Pancreas (tissue), 10 donors: ENCODE measurements at regions not wholly inside any gene's neighbourhood (a gene's known extent, or its start where the extent isn't known, plus 50 kb on each side); places are given as distances from the start of the nearest gene placed in this dataset.

Experiments used
- ATAC-seq, 4 donors: fragments of 200-7000 bp; cut with Tn5 transposase; one replicate each; pipeline versions ENCODE4 v1.8.0 to v1.9.1; 2020; ENCODE audit warnings: mild to moderate bottlenecking in 4 of 4, moderate library complexity in 4 of 4
- DNase-seq, 6 donors: peaks; one replicate each; pipeline ENCODE4 v3.0.0-alpha.2; 2020
- FAIRE-seq: peaks from 2 replicates; lab custom pipeline; 2012; peaks lifted over from hg19 to GRCh38; lab: Jason Lieb, UNC
- H3K27ac ChIP-seq, 4 donors: fragments of 200-600 bp; sonication (generic); 1 replicate in 3 of 4; 2 replicates in 1 of 4; pipeline versions ENCODE4 v1.5.0 to v1.8.0; 2020
- H3K27me3 ChIP-seq, 4 donors: fragments of 200-600 bp; one replicate each; pipeline ENCODE4 v1.8.0; 2021
- H3K36me3 ChIP-seq, 3 donors: fragments of 200-600 bp; sonication (generic) in 1 of 3; one replicate each; pipeline versions ENCODE4 v1.5.0 to v1.8.0; 2020 to 2021
- H3K4me1 ChIP-seq, 3 donors: fragments of 200-600 bp; one replicate each; pipeline ENCODE4 v1.8.0; 2021
- H3K4me3 ChIP-seq, 4 donors: fragments of 200-600 bp; sonication (generic) in 2 of 4; one replicate each; pipeline versions ENCODE4 v1.5.0 to v1.8.0; 2020 to 2021
- H3K9me3 ChIP-seq, 4 donors: fragments of 200-600 bp; one replicate each; pipeline ENCODE4 v1.8.0; 2021
- CTCF ChIP-seq, 4 donors: fragments of 200-600 bp; sonication (generic) in 3 of 4; IDR thresholded peaks; one replicate each; pipeline versions ENCODE4 v1.5.0 to v1.8.0; 2021; ENCODE audit warnings: antibody characterized with exemption in 4 of 4
- WGBS, 2 donors: extraction: QIAGEN DNeasy Blood & Tissue Kit; methylation state at CpG; one replicate each; pipeline ENCODE4 v1.1.7; 2013; 5-methylcytosine and 5-hydroxymethylcytosine counted together
- intact Hi-C, 3 donors: fragments of 100-400 bp; cut with DNase I; formaldehyde crosslinking; loops; one replicate each; pipeline versions ENCODE4 v1.11.1 to v1.14.2; 2022
- donor health status: healthy with polysubstance abuse.
- donor health status: DM: no; HTN: no; CAD: no; lungs with moderate emphysema.
- donor health status: DM: no; HTN: no; CAD: no.
- donor health status: control.
- donor health status: control.
- donor health status: Bipolar disorder and iron deficiency.
- donor health status: DM: yes; HTN: yes; CAD: no.
- donor health status: DM: no; HTN: no; CAD: no.
- donor health status: DM: no; HTN: no; CAD: no.
- donor health status: DM: yes; HTN: yes; CAD: no.

- H3K9me3 ChIP-seq: no peaks in the 10 kb centered on the region
- DNase-seq (no peak), ATAC-seq (no peak), FAIRE-seq (no peak)
- H3K27me3 ChIP-seq: no peaks in the 10 kb centered on the region
- TF ChIP-seq CTCF (IDR thresholded peaks at IDR 0.05): no peak
- intact Hi-C loops: no loop called here
- H3K27ac ChIP-seq: no peak overlapping the region
- 24 to 31% methylated on average over 2 of the region's 2 CpGs for WGBS, 2 donors
- no peaks in the 10 kb centered on the region for H3K4me1 ChIP-seq
- no peak overlapping the region for H3K4me3 ChIP-seq
- H3K36me3 ChIP-seq: no peaks in the 10 kb centered on the region
These were observed 332.6 kb upstream of the EPHA7 start for GRCh38 chr6:93751969-93752368.

GRCh38 chr6:93749930-93750329 is 330.6 kb upstream of the EPHA7 start:
- ATAC-seq (no peak), FAIRE-seq (peak; percentile 66), DNase-seq (no peak)
- H3K9me3 ChIP-seq: no peaks in the 10 kb centered on the region
- no peak overlapping the region for H3K27ac ChIP-seq
- WGBS, 2 donors: 53 to 68% methylated on average over 2 of the region's 2 CpGs
- no peaks in the 10 kb centered on the region for H3K4me1 ChIP-seq
- no peak overlapping the region for H3K4me3 ChIP-seq
- H3K36me3 ChIP-seq: no peaks in the 10 kb centered on the region
- H3K27me3 ChIP-seq: no peaks in the 10 kb centered on the region
- no peak for TF ChIP-seq CTCF (IDR thresholded peaks at IDR 0.05)
- intact Hi-C loops: no loop called here

GRCh38 chr6:93749191-93749590 is 329.8 kb upstream of the EPHA7 start:
- no peak for ATAC-seq
- no peak overlapping the region for H3K27ac ChIP-seq
- no peak overlapping the region for H3K4me3 ChIP-seq
- no peak for FAIRE-seq
- TF ChIP-seq CTCF (IDR thresholded peaks at IDR 0.05): no peak
- H3K27me3 ChIP-seq: no peaks in the 10 kb centered on the region
- H3K9me3 ChIP-seq: no peaks in the 10 kb centered on the region
- H3K4me1 ChIP-seq: no peaks in the 10 kb centered on the region
- DNase-seq: no peak
- no peaks in the 10 kb centered on the region for H3K36me3 ChIP-seq
- intact Hi-C loops: no loop called here

- H3K9me3 ChIP-seq: no peaks in the 10 kb centered on the region
- FAIRE-seq: no peak
- TF ChIP-seq CTCF (IDR thresholded peaks at IDR 0.05): no peak
These were observed 327.5 kb upstream of the EPHA7 start for GRCh38 chr6:93746892-93747291.

GRCh38 chr6:93745306-93745705 is 325.9 kb upstream of the EPHA7 start:
- Histone ChIP-seq H3K27ac (no peak overlapping the region), H3K27me3 (no peaks in the 10 kb centered on the region), H3K36me3 (no peaks in the 10 kb centered on the region), H3K9me3 (no peaks in the 10 kb centered on the region), H3K4me3 (no peak overlapping the region), H3K4me1 (no peaks in the 10 kb centered on the region)
- TF ChIP-seq CTCF (IDR thresholded peaks at IDR 0.05): no peak
- intact Hi-C loops: no loop called here
- ATAC-seq (no peak), FAIRE-seq (no peak), DNase-seq (no peak)
- WGBS, 2 donors: 62 to 81% methylated on average over 2 of the region's 2 CpGs

More at GRCh38 chr6:93746892-93747291, 327.5 kb upstream of the EPHA7 start:
- Histone ChIP-seq H3K27ac (no peak overlapping the region), H3K36me3 (no peaks in the 10 kb centered on the region), H3K4me1 (no peaks in the 10 kb centered on the region), H3K4me3 (no peak overlapping the region), H3K27me3 (no peaks in the 10 kb centered on the region)
- ATAC-seq: no peak
- WGBS, 2 donors: 84 to 97% methylated on average over 3 of the region's 3 CpGs
- intact Hi-C loops: no loop called here
- no peak for DNase-seq
